Sigmoid colon (tissue), 6 donors: ENCODE measurements at regions not wholly inside any gene's neighbourhood (a gene's known extent, or its start where the extent isn't known, plus 50 kb on each side); places are given as distances from the start of the nearest gene placed in this dataset.

Experiments used
- DNase-seq: peaks from one replicate; pipeline ENCODE4 v3.0.0-alpha.2; 2019
- H3K27ac ChIP-seq, 4 donors: fragments of 200-600 bp; sonication (generic); one replicate each; pipeline ENCODE4 v1.5.1; 2016 to 2019; ENCODE audit warnings: mild to moderate bottlenecking in 1 of 4
- H3K27me3 ChIP-seq, 3 donors: fragments of 200-600 bp; sonication (generic); one replicate each; pipeline ENCODE4 v1.5.1; 2019; ENCODE audit warnings: mild to moderate bottlenecking in 1 of 3
- H3K36me3 ChIP-seq, 4 donors: fragments of 200-600 bp; sonication (generic); one replicate each; pipeline ENCODE4 v1.5.1; 2016 to 2019
- H3K4me1 ChIP-seq, 4 donors: fragments of 200-600 bp; sonication (generic); one replicate each; pipeline ENCODE4 v1.5.1; 2017 to 2019
- H3K4me3 ChIP-seq, 4 donors: fragments of 200-600 bp; sonication (generic); one replicate each; pipeline ENCODE4 v1.5.1; 2017 to 2019; ENCODE audit warnings: mild to moderate bottlenecking in 2 of 4, moderate library complexity in 1 of 4
- H3K9me3 ChIP-seq, 4 donors: fragments of 200-600 bp in 3 of 4; sonication (generic) in 3 of 4; one replicate each; pipeline versions ENCODE4 v1.5.1 to v1.6.1; 2013 to 2019
- EP300 ChIP-seq, 4 donors: sonication (generic); formaldehyde crosslinking; IDR thresholded peaks; one replicate each; pipeline ENCODE4 v1.6.1; 2017; ENCODE audit warnings: antibody characterized with exemption in 4 of 4
- POLR2A ChIP-seq, 2 donors: fragments of 450-650 bp; IDR thresholded peaks; one replicate each; pipeline ENCODE4 v1.6.1; 2016; ENCODE audit warnings: antibody characterized with exemption in 2 of 2, mild to moderate bottlenecking in 2 of 2, moderate library complexity in 2 of 2
- POLR2AphosphoS5 ChIP-seq, 4 donors: sonication (generic); formaldehyde crosslinking; IDR thresholded peaks; one replicate each; pipeline ENCODE4 v1.6.1; 2017; ENCODE audit warnings: antibody characterized with exemption in 4 of 4
- WGBS, 2 donors: extraction: QIAGEN DNeasy Blood & Tissue Kit; methylation state at CpG; one replicate each; pipeline ENCODE4 v1.1.7; 2013; 5-methylcytosine and 5-hydroxymethylcytosine counted together
- intact Hi-C: fragments of 100-400 bp; cut with DNase I; formaldehyde crosslinking; loops from one replicate; pipeline ENCODE4 v1.15.1; 2023
- TF ChIP-seq, protein P1 (sequence below), 4 experiments: fragments of 450-650 bp in 3 of 4; fragments of 200-600 bp in 1 of 4; IDR thresholded peaks; one replicate each; pipeline ENCODE4 v1.5.1; 2016 to 2019; ENCODE audit warnings: antibody characterized with exemption in 4 of 4, mild to moderate bottlenecking in 3 of 4, moderate library complexity in 2 of 4
- donor health status: healthy with polysubstance abuse.
- donor health status: healthy.

DNA sequence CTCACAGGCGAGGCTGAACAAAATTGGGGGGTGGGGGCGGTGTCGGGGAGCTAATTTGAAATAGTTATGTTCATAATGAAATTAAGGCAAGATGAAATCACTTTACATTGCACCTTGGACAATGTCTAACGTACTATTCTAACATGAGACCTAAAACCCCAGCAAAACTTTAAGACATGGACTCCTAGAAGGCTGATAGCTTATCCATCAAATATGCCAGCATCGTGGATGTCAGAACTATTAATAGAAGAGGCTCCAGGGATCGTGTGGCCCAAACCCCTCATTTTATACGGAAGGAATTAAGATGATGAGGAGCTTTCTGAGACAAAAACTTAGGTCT lies 279.6 kb downstream of the SOX9 start:
- no peaks in the 10 kb centered on the region for H3K36me3 ChIP-seq
- no peak for TF ChIP-seq POLR2AphosphoS5 (IDR thresholded peaks at IDR 0.05)
- TF ChIP-seq, protein P1, sequence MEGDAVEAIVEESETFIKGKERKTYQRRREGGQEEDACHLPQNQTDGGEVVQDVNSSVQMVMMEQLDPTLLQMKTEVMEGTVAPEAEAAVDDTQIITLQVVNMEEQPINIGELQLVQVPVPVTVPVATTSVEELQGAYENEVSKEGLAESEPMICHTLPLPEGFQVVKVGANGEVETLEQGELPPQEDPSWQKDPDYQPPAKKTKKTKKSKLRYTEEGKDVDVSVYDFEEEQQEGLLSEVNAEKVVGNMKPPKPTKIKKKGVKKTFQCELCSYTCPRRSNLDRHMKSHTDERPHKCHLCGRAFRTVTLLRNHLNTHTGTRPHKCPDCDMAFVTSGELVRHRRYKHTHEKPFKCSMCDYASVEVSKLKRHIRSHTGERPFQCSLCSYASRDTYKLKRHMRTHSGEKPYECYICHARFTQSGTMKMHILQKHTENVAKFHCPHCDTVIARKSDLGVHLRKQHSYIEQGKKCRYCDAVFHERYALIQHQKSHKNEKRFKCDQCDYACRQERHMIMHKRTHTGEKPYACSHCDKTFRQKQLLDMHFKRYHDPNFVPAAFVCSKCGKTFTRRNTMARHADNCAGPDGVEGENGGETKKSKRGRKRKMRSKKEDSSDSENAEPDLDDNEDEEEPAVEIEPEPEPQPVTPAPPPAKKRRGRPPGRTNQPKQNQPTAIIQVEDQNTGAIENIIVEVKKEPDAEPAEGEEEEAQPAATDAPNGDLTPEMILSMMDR (IDR thresholded peaks at IDR 0.05), result no peak
- no peak for TF ChIP-seq POLR2A (IDR thresholded peaks at IDR 0.05)
- TF ChIP-seq EP300 (IDR thresholded peaks at IDR 0.05), result no peak
- H3K4me1 ChIP-seq, result peaks cover 0 to 6% (median 5%) of the 10 kb centered on the region in 4 donors
- no peak overlapping the region for H3K27ac ChIP-seq
- no peaks in the 10 kb centered on the region for H3K27me3 ChIP-seq
- H3K9me3 ChIP-seq, result no peaks in the 10 kb centered on the region
- no peak overlapping the region for H3K4me3 ChIP-seq
- 86 to 90% methylated on average over 7 of the region's 7 CpGs for WGBS, 2 donors
- no peak for DNase-seq
- intact Hi-C loops, result no loop called here

DNA sequence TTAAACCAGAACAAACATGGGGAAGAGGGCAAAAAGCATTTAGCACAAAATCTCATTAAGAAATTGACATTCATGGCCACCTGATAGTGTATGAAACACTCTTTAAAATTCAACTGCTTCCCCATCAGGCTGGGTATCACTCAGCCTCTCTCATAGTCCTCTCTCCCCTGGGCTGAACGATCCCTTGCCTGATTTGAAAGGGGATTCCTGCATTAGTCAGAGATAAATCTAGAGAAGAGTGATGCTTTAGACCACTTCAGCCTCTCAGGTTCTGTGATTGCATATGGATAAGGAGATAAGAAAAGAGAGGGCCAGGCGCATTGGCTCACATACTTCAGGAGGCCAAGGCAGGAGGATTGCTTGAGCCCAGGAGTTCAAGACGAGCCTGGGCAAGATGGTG lies 280.0 kb downstream of the SOX9 start:
- H3K27ac ChIP-seq, result no peak overlapping the region
- TF ChIP-seq, protein P1 (IDR thresholded peaks at IDR 0.05), result no peak
- TF ChIP-seq POLR2AphosphoS5 (IDR thresholded peaks at IDR 0.05) (no peak), EP300 (IDR thresholded peaks at IDR 0.05) (no peak), POLR2A (IDR thresholded peaks at IDR 0.05) (no peak)
- DNase-seq, result no peak
- H3K27me3 ChIP-seq, result no peaks in the 10 kb centered on the region
- no peaks in the 10 kb centered on the region for H3K9me3 ChIP-seq
- H3K36me3 ChIP-seq, result no peaks in the 10 kb centered on the region
- H3K4me3 ChIP-seq, result no peak overlapping the region
- WGBS, 2 donors, result 85 to 93% methylated on average over 3 of the region's 3 CpGs
- intact Hi-C loops, result no loop called here
- H3K4me1 ChIP-seq, result peaks cover 0 to 7% (median 5%) of the 10 kb centered on the region in 4 donors

DNA sequence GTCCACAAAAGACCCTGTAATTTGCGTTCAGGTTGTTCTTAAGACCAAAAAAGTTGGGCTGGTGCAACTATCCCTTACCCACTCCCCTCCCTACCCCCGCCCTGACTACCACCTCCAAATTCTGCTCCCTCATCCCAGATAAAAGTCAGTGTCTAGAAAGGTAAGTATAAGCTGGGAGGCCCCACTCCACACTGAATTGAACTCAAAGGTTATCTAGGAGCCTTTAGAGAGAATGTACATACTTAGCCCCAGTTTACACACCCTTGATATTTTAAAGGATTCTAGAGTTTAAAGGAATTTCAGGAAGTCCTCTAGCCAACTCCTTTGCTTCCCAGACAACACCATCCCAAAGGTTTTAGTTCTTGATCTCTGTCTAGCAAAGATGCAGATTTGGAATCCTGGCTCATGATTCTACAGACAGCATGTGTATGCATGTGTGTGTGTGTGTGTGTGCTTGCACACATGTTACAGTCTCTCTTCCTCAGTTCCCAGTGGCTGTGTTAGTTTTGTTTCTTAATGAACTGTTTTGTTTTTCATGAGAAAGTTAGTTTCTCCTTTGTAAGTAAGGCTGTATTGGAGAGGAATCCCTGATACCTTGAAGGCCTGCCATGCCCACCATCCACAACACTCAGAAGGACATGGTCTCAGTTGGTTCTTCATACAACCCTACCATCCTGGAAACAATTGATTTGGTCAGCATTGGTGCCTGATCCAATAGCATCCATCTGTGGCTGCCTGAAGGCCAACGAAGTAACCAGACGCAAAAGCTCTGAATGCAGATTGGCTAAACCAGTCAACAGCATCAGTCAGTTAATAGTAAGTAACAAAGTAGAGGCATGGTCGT lies 281.3 kb downstream of the SOX9 start:
- DNase-seq, result no peak
- no peaks in the 10 kb centered on the region for H3K27me3 ChIP-seq
- peaks cover 0 to 12% (median 9%) of the 10 kb centered on the region in 4 donors for H3K4me1 ChIP-seq
- H3K4me3 ChIP-seq, result no peak overlapping the region
- no peak overlapping the region for H3K27ac ChIP-seq
- intact Hi-C loops, result no loop called here
- no peaks in the 10 kb centered on the region for H3K9me3 ChIP-seq
- TF ChIP-seq POLR2AphosphoS5 (IDR thresholded peaks at IDR 0.05) (no peak), EP300 (IDR thresholded peaks at IDR 0.05) (no peak)
- TF ChIP-seq, protein P1 (IDR thresholded peaks at IDR 0.05), result no peak
- no peaks in the 10 kb centered on the region for H3K36me3 ChIP-seq
- WGBS, 2 donors, result 91 to 92% methylated on average over 5 of the region's 5 CpGs

DNA sequence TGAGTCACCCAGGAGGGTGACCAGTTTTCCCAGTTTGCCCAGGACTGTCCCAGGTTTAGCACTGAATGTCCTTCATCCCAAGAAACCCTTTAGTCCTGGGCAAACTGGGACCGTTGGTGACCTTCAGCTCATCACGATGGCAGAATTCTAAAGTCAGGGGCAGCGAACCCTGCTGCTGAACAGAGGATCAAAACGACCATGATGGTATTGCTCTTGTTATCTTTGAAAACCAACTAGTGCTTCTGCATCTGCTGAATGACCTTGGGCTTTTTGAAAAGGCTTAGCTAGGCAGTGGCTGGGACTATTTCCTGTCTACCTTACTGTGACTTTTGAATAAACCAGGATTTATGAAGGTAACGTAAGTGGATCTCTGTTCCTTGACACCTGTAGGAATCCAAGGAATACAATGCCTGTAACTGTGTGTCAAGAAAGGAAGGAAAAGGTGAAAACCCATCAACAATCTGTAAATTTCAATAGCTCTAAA lies 281.9 kb downstream of the SOX9 start:
- WGBS, 2 donors, result 87 to 91% methylated on average over 5 of the region's 5 CpGs
- no peak overlapping the region for H3K27ac ChIP-seq
- H3K36me3 ChIP-seq, result no peaks in the 10 kb centered on the region
- H3K9me3 ChIP-seq, result no peaks in the 10 kb centered on the region
- intact Hi-C loops, result no loop called here
- no peak for DNase-seq
- TF ChIP-seq POLR2A (IDR thresholded peaks at IDR 0.05) (no peak), EP300 (IDR thresholded peaks at IDR 0.05) (no peak), POLR2AphosphoS5 (IDR thresholded peaks at IDR 0.05) (no peak)
- TF ChIP-seq, protein P1 (IDR thresholded peaks at IDR 0.05), result no peak
- no peak overlapping the region for H3K4me3 ChIP-seq
- H3K27me3 ChIP-seq, result no peaks in the 10 kb centered on the region
- peaks cover 0 to 18% (median 16%) of the 10 kb centered on the region in 4 donors for H3K4me1 ChIP-seq
